AG04450 (cell line): ENCODE measurements at regions not wholly inside any gene's neighbourhood (a gene's known extent, or its start where the extent isn't known, plus 50 kb on each side); places are given as distances from the start of the nearest gene placed in this dataset.

Experiments used
- CTCF ChIA-PET: fragments of 300-600, 350-600 bp; formaldehyde crosslinking; extraction: SDS; loops from one replicate; lab custom pipeline; 2022; ENCODE audit warnings: antibody characterized with exemption, inconsistent platforms; lab: Charles Lee
- POLR2A ChIA-PET: fragments of 350-600 bp; formaldehyde crosslinking; extraction: SDS; loops from one replicate; lab custom pipeline; 2021; ENCODE audit warnings: antibody characterized with exemption, inconsistent platforms; lab: Yijun Ruan, JAX
- DNase-seq: peaks from one replicate; pipeline ENCODE4 v3.0.0-alpha.2; 2011; ENCODE audit warnings: low read depth, low spot score
- H3K27ac ChIP-seq: one replicate; pipeline ENCODE4 v1.5.1; 2012; ENCODE audit warnings: low read depth, low read length, control low read depth
- H3K27me3 ChIP-seq: one replicate; pipeline ENCODE4 v1.6.0; 2012; ENCODE audit warnings: low read length; ENCODE audit not compliant: control insufficient read depth, insufficient read depth
- H3K4me3 ChIP-seq: 2 replicates; pipeline ENCODE4 v1.5.1; 2011; ENCODE audit warnings: mild to moderate bottlenecking, low read depth, low read length, control low read depth
- H3K9me3 ChIP-seq: 2 replicates; pipeline ENCODE4 v1.5.1; 2012; ENCODE audit warnings: low read length; ENCODE audit not compliant: control insufficient read depth, insufficient read depth
- TF ChIP-seq, protein P1 (sequence below): IDR thresholded peaks from 2 replicates; pipeline ENCODE4 v1.5.1; 2011; ENCODE audit warnings: low read depth, low read length, control low read depth, inconsistent platforms

DNA sequence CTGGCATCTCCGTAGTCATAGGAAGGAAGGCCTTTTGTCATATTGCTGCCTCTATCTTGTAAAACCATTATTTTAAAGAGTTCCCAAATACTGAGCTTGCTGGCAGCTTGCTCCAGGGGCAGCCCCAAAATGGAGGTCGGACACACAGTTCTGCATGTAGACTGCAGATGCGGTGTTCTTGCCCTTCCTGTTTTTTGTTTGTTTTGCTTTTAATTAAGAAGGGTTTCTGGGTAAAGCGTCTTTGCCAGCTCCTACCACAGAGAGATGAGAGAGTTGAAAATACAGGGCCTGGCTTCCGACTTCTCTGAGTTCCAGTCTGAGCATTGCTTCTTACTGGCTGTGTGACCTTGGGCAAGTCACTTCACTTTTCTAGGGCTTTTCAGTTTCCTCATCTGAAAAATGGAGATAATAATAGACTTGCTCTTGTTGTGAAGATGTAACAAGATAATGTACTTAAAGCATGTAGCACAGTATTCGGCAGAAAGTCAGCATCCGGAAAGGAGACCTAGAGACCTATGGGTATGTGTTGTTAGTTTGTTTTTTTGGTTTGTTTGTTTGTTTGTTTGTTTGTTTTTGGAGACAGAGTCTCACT is 67.8 kb upstream of the GSE1 start:
- Histone ChIP-seq H3K27me3 (no peaks in the 10 kb centered on the region), H3K4me3 (no peak overlapping the region), H3K9me3 (peaks cover 6% of the 10 kb centered on the region; the same call in 1 of the 2 replicates), H3K27ac (no peak overlapping the region)
- TF ChIP-seq, protein P1, sequence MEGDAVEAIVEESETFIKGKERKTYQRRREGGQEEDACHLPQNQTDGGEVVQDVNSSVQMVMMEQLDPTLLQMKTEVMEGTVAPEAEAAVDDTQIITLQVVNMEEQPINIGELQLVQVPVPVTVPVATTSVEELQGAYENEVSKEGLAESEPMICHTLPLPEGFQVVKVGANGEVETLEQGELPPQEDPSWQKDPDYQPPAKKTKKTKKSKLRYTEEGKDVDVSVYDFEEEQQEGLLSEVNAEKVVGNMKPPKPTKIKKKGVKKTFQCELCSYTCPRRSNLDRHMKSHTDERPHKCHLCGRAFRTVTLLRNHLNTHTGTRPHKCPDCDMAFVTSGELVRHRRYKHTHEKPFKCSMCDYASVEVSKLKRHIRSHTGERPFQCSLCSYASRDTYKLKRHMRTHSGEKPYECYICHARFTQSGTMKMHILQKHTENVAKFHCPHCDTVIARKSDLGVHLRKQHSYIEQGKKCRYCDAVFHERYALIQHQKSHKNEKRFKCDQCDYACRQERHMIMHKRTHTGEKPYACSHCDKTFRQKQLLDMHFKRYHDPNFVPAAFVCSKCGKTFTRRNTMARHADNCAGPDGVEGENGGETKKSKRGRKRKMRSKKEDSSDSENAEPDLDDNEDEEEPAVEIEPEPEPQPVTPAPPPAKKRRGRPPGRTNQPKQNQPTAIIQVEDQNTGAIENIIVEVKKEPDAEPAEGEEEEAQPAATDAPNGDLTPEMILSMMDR: no peak
- POLR2A ChIA-PET: no interaction called here
- DNase-seq: no peak
- CTCF ChIA-PET: interaction anchor here (1.6 kb wide), 1 partner anchor 16 kb away, joined by 4 read pairs; no protein-coding TSS in a partner anchor

DNA sequence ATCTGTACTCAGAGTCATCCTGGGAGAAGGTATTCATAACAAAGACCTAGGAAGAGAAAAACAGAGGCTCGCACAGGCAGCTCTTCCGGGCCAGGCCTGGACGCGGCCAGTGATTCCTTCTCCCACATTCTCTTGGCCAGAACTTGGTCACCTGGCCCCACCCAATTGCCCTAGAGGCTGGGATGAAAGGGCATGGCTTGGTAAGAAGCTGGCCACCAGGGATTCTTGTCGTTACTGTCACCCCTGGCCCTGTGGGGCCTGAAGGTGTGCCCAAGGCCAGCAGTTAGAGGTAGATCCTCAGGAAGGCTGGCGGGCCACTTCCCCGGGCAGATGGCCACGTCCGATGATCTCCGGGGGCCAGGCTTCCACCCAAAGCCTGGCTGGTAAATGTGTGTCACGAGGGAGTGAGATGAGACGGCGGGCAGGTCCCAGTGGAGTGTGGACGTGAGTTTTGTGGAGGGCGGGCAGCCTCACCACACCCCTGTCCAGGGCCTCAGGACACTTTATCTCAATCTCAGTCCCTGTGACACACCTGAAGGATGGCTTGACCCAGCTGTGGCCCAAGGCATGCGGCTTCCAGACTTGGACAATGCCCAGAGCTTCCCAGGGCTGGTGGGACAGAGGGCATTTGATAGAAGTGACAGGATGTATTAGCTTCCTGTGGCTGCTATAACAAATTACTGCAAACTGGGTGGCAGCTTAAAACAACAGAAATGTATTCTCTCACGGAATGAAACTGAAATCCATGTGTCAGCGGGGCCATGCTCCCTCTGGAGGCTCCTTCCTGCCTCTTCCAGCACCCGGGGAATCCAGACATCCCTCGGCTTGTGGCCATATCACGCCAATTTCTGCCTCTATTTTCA is 66.3 kb upstream of the GSE1 start:
- peaks cover 6% of the 10 kb centered on the region; the same call in 1 of the 2 replicates for H3K9me3 ChIP-seq
- no peak for DNase-seq
- H3K4me3 ChIP-seq: no peak overlapping the region
- CTCF ChIA-PET: no interaction called here
- no peak overlapping the region for H3K27ac ChIP-seq
- POLR2A ChIA-PET: interaction anchor here (0.7 kb wide), 1 partner anchor 37 kb away, joined by 6 read pairs; no protein-coding TSS in a partner anchor
- TF ChIP-seq, protein P1: peak; percentile 25; the same call in 1 of the 2 replicates
- no peaks in the 10 kb centered on the region for H3K27me3 ChIP-seq

DNA sequence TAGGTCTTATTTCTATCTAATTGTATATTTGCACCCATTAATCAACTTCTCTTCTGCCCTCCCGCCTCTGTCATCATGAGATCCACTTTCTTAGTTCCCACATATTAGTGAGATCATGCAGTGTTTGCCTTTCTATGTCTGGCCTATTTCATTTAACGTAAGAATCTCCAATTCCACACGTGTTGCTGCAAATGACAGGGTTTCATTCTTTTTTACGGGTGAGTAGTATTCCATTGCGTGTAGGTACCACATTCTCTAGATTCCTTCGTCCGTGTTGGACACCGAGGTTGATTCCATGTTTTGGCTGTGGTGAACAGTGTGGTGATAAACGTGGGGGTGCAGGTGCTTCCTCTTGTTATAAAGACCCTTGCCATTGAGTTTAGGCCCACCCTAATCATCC is 64.7 kb upstream of the GSE1 start:
- H3K27ac ChIP-seq: no peak overlapping the region
- ChIA-PET CTCF (interaction anchor here (0.6 kb wide), 1 partner anchor 12 kb away, joined by 3 read pairs; no protein-coding TSS in a partner anchor), POLR2A (no interaction called here)
- DNase-seq: no peak
- TF ChIP-seq, protein P1: no peak
- H3K4me3 ChIP-seq: no peak overlapping the region
- H3K27me3 ChIP-seq: no peaks in the 10 kb centered on the region
- peaks cover 6% of the 10 kb centered on the region; the same call in 1 of the 2 replicates for H3K9me3 ChIP-seq

DNA sequence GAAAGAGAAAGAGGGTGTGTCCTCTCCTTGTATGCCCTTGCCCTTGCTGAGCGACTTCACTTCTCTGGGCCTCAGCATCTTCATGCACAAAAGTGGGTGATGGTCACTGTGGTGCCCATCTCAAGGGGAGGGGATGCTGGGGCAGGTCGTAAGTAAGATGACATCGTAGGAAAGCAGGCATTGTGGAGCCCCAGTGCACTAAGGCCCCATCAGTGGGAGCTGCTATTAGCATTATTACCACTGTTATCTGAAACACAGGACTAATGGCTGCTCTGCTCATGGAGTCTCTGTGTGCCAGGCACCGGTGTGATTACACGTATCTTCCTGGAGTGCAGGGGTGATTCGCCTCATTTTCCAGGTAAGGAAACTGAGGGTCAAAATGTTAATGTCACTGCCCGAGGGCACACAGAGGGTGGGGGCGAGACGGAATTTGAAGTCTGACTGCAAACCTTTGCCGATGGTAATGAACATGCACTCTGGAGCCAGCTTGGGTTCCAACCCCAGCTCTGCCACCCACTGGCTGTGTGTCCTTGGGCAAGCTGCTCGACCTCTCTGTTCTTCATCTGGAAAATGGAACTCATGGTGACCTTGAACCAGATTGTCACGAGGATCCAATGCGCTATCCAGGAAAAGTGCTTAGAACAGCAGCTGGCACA is 63.2 kb upstream of the GSE1 start:
- Histone ChIP-seq H3K4me3 (no peak overlapping the region), H3K9me3 (peaks cover 6% of the 10 kb centered on the region; the same call in 1 of the 2 replicates), H3K27me3 (no peaks in the 10 kb centered on the region), H3K27ac (no peak overlapping the region)
- ChIA-PET CTCF (interaction anchor here (1.1 to 1.3 kb wide), 3 partner anchors 14 to 66 kb away, joined by 3 to 4 read pairs (median 4); no protein-coding TSS in a partner anchor), POLR2A (no interaction called here)
- DNase-seq: no peak
- TF ChIP-seq, protein P1: no peak
